H1 (cell line): ENCODE measurements at regions not wholly inside any gene's neighbourhood (a gene's known extent, or its start where the extent isn't known, plus 50 kb on each side); places are given as distances from the start of the nearest gene placed in this dataset.

Experiments
- ASH2L ChIP-seq: fragments of 200-600, 300-600 bp; sonication (generic); IDR thresholded peaks from one replicate; pipeline ENCODE4 v1.7.1; 2017; ENCODE audit warnings: low read length
- CBX5 ChIP-seq: fragments of 300-800, 300-1000 bp; sonication (generic); IDR thresholded peaks from 2 replicates; pipeline ENCODE4 v1.7.1; 2016; ENCODE audit warnings: antibody characterized with exemption, low read length, low read depth
- CHD7 ChIP-seq: fragments of 300-600 bp; sonication (generic); IDR thresholded peaks from 2 replicates; pipeline ENCODE4 v1.7.1; 2012; ENCODE audit warnings: low read length, moderate library complexity, mild to moderate bottlenecking, inconsistent platforms; ENCODE audit not compliant: insufficient replicate concordance
- E2F6 ChIP-seq: IDR thresholded peaks from 2 replicates; pipeline ENCODE4 v1.6.1; 2012; ENCODE audit warnings: inconsistent platforms
- EZH2 ChIP-seq: fragments of 200-600 bp; sonication (generic); IDR thresholded peaks from 2 replicates; pipeline ENCODE4 v1.7.1; 2012; ENCODE audit warnings: low read depth, mild to moderate bottlenecking, moderate library complexity, low read length, inconsistent platforms; ENCODE audit not compliant: severe bottlenecking
- HDAC6 ChIP-seq: IDR thresholded peaks from one replicate; pipeline ENCODE4 v1.7.1; 2012; ENCODE audit warnings: low read depth, mild to moderate bottlenecking, inconsistent platforms, low read length, moderate library complexity
- NANOG ChIP-seq: IDR thresholded peaks from 2 replicates; pipeline ENCODE4 v1.6.1; 2011; ENCODE audit warnings: low read length, low read depth, mild to moderate bottlenecking, inconsistent platforms; ENCODE audit not compliant: insufficient read depth, poor library complexity, severe bottlenecking
- RNF2 ChIP-seq: fragments of 200-900, 300-1000 bp; sonication (generic); IDR thresholded peaks from 2 replicates; pipeline ENCODE4 v1.7.1; 2016; ENCODE audit warnings: borderline replicate concordance, low read depth, mild to moderate bottlenecking, antibody characterized with exemption, low read length; ENCODE audit not compliant: poor library complexity, severe bottlenecking; ENCODE audit errors: missing control alignments
- TAF1 ChIP-seq: IDR thresholded peaks from 2 replicates; pipeline ENCODE4 v1.6.1; 2011; ENCODE audit warnings: mild to moderate bottlenecking, low read depth, low read length

- TF ChIP-seq CHD7 (no peak), TAF1 (peak; percentile 63), CBX5 (no peak), RNF2 (no peak), E2F6 (no peak), HDAC6 (no peak), EZH2 (no peak), NANOG (peak; percentile 35), ASH2L (peak; percentile 95)
These were observed 118.1 kb downstream of the ENGASE start (continued) for GRCh38 chr17:79192503-79193351.
